ENCODE measurements at regions not wholly inside any gene's neighbourhood (a gene's known extent, or its start where the extent isn't known, plus 50 kb on each side); places are given as distances from the start of the nearest gene placed in this dataset.

- TF ChIP-seq CTCF (conservative IDR thresholded peaks at IDR 0.05 in 1 of 2, IDR thresholded peaks at IDR 0.05 in 1 of 2; ENCODE audit: extremely low read depth in 1 of 2, insufficient read depth in 1 of 2, low read depth in 1 of 2, low read length in 2 of 2) (no peak), EZH2 (IDR thresholded peaks at IDR 0.05; ENCODE audit: borderline replicate concordance, low read length) (no peak)
These were observed 536.7 kb upstream of the ARGLU1 start for GRCh38 chr13:107104631-107105030.
